ENCODE measurements at regions not wholly inside any gene's neighbourhood (a gene's known extent, or its start where the extent isn't known, plus 50 kb on each side); places are given as distances from the start of the nearest gene placed in this dataset.
"Not testable (repeated sequence)": the region's sequence is repeated elsewhere in the genome, so short reads cannot be mapped to it uniquely, and the experiment has no call there.

DNA sequence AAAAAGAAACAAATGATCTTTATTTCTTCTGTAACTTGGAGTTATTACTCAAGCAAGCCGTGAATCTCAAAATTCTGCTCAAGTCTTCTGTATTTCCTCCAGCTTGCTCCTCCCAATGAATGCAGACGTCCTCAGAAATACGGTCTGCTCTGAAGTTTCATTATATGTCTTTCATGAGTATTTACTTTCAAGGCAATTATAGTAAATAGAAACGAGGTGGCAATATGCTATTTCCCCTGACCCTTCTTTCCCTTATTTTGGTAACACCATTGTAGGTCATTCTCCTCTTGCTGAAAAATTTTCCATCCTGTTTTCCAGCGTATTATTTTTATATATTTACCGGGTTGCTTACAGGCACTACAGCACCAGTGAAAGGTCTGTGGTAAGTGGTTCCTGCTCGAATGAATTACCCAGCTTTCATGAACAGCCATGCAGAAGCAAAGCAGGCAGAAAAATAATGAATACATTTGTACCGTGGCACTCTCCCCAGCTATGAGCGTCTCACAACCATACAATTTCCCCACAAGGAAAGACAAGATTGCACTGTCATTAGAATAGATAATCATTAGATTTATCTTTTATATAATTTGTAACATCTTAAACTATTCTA, 350.9 kb upstream of the PKN2 start:
- FAIRE-seq: no peak
- TF ChIP-seq, protein P1, sequence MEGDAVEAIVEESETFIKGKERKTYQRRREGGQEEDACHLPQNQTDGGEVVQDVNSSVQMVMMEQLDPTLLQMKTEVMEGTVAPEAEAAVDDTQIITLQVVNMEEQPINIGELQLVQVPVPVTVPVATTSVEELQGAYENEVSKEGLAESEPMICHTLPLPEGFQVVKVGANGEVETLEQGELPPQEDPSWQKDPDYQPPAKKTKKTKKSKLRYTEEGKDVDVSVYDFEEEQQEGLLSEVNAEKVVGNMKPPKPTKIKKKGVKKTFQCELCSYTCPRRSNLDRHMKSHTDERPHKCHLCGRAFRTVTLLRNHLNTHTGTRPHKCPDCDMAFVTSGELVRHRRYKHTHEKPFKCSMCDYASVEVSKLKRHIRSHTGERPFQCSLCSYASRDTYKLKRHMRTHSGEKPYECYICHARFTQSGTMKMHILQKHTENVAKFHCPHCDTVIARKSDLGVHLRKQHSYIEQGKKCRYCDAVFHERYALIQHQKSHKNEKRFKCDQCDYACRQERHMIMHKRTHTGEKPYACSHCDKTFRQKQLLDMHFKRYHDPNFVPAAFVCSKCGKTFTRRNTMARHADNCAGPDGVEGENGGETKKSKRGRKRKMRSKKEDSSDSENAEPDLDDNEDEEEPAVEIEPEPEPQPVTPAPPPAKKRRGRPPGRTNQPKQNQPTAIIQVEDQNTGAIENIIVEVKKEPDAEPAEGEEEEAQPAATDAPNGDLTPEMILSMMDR (IDR thresholded peaks at IDR 0.05; ENCODE audit: borderline replicate concordance, extremely low read depth, insufficient read depth): no peak
- Histone ChIP-seq H3K4me1 (ENCODE audit: control insufficient read depth in 2 of 3, insufficient read depth in 2 of 3, low read depth in 1 of 3, low read length in 3 of 3) (no peaks in the 10 kb centered on the region), H3K9ac (ENCODE audit: low read length in 3 of 3) (no peak overlapping the region), H3K4me3 (ENCODE audit: low read length in 3 of 3) (no peak overlapping the region), H3K36me3 (ENCODE audit: control insufficient read depth in 2 of 3, insufficient read depth in 3 of 3, low read length in 3 of 3) (no peaks in the 10 kb centered on the region), H3K9me3 (ENCODE audit: control insufficient read depth in 2 of 3, insufficient read depth in 1 of 3, low read length in 3 of 3) (no peaks in the 10 kb centered on the region), H3K27ac (ENCODE audit: low read depth in 2 of 2, low read length in 2 of 2) (no peak overlapping the region), H3K27me3 (ENCODE audit: control insufficient read depth, insufficient read depth, low read length) (no peaks in the 10 kb centered on the region)
- no peak for DNase-seq
- intact Hi-C loops (cut with DNase I): no loop called here

DNA sequence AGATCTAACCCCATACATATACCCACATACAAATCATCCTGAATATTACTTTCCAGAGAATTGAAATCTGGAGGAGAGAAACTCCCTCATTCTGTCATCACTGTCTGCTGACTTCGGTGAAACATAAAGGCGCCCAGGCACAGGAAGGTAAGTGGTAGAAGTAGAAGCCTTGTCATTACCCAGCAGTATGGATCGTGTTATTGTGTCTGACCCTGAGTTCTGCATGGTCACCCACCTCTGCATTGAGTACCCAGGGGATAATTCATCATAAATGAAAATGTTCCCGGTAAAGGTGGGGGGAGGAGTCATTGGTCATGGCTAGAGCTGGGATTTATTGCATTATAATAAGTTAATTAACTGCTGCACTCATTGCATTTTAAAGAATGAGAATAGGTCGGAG, 342.6 kb upstream of the PKN2 start:
- no peak for DNase-seq
- no peak overlapping the region for H3K27ac ChIP-seq (ENCODE audit: low read depth in 2 of 2, low read length in 2 of 2)
- H3K9ac ChIP-seq (ENCODE audit: low read length in 3 of 3): no peak overlapping the region
- no peaks in the 10 kb centered on the region for H3K36me3 ChIP-seq (ENCODE audit: control insufficient read depth in 2 of 3, insufficient read depth in 3 of 3, low read length in 3 of 3)
- no peaks in the 10 kb centered on the region for H3K4me1 ChIP-seq (ENCODE audit: control insufficient read depth in 2 of 3, insufficient read depth in 2 of 3, low read depth in 1 of 3, low read length in 3 of 3)
- no peaks in the 10 kb centered on the region for H3K27me3 ChIP-seq (ENCODE audit: control insufficient read depth, insufficient read depth, low read length)
- intact Hi-C loops (cut with DNase I): no loop called here
- H3K9me3 ChIP-seq (ENCODE audit: control insufficient read depth in 2 of 3, insufficient read depth in 1 of 3, low read length in 3 of 3): no peaks in the 10 kb centered on the region
- TF ChIP-seq, protein P1 (IDR thresholded peaks at IDR 0.05; ENCODE audit: borderline replicate concordance, extremely low read depth, insufficient read depth): no peak
- H3K4me3 ChIP-seq (ENCODE audit: low read length in 3 of 3): no peak overlapping the region
- FAIRE-seq: no peak

DNA sequence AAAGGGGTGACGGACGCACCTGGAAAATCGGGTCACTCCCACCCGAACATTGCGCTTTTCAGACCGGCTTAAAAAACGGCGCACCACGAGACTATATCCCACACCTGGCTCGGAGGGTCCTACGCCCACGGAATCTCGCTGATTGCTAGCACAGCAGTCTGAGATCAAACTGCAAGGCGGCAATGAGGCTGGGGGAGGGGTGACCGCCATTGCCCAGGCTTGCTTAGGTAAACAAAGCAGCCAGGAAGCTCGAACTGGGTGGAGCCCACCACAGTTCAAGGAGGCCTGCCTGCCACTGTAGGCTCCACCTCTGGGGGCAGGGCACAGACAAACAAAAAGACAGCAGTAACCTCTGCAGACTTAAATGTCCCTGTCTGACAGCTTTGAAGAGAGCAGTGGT, 342.0 kb upstream of the PKN2 start:
- H3K9me3 ChIP-seq (ENCODE audit: control insufficient read depth in 2 of 3, insufficient read depth in 1 of 3, low read length in 3 of 3); FAIRE-seq; H3K27ac ChIP-seq (ENCODE audit: low read depth in 2 of 2, low read length in 2 of 2); intact Hi-C loops (cut with DNase I); H3K9ac ChIP-seq (ENCODE audit: low read length in 3 of 3); H3K36me3 ChIP-seq (ENCODE audit: control insufficient read depth in 2 of 3, insufficient read depth in 3 of 3, low read length in 3 of 3); H3K4me3 ChIP-seq (ENCODE audit: low read length in 3 of 3); DNase-seq; H3K4me1 ChIP-seq (ENCODE audit: control insufficient read depth in 2 of 3, insufficient read depth in 2 of 3, low read depth in 1 of 3, low read length in 3 of 3); H3K27me3 ChIP-seq (ENCODE audit: control insufficient read depth, insufficient read depth, low read length): not testable (repeated sequence)

DNA sequence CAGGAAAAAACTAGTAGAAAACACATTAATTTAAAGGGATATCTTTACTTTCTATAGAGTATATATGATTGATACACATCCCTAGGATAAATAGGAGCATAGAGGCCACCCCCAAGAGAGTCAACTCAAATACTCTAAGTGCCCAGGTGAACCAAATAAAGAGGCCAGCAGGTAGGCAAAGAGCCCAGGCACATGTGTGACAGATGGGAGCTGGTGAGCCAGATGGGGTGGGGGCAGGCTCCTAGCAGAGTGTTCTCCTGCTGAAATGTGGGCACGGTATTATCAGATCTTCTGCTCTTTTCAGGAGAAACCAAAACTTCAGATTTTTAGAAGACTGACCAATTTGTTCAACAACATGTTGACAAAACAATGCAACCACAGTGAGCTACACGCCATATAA, 333.4 kb upstream of the PKN2 start:
- DNase-seq (no peak), FAIRE-seq (no peak)
- no peak overlapping the region for H3K9ac ChIP-seq (ENCODE audit: low read length in 3 of 3)

More for the DNA sequence above, 333.4 kb upstream of the PKN2 start:
- Histone ChIP-seq H3K4me3 (ENCODE audit: low read length in 3 of 3) (no peak overlapping the region), H3K27me3 (ENCODE audit: control insufficient read depth, insufficient read depth, low read length) (no peaks in the 10 kb centered on the region), H3K9me3 (ENCODE audit: control insufficient read depth in 2 of 3, insufficient read depth in 1 of 3, low read length in 3 of 3) (no peaks in the 10 kb centered on the region), H3K27ac (ENCODE audit: low read depth in 2 of 2, low read length in 2 of 2) (no peak overlapping the region), H3K4me1 (ENCODE audit: control insufficient read depth in 2 of 3, insufficient read depth in 2 of 3, low read depth in 1 of 3, low read length in 3 of 3) (no peaks in the 10 kb centered on the region), H3K36me3 (ENCODE audit: control insufficient read depth in 2 of 3, insufficient read depth in 3 of 3, low read length in 3 of 3) (no peaks in the 10 kb centered on the region)
- intact Hi-C loops (cut with DNase I): no loop called here
- TF ChIP-seq, protein P1 (IDR thresholded peaks at IDR 0.05; ENCODE audit: borderline replicate concordance, extremely low read depth, insufficient read depth): no peak
